HepG2 (cell line): ENCODE measurements at regions not wholly inside any gene's neighbourhood (a gene's known extent, or its start where the extent isn't known, plus 50 kb on each side); places are given as distances from the start of the nearest gene placed in this dataset.

Experiments
- EED ChIP-seq: sonication (generic); formaldehyde crosslinking; IDR thresholded peaks from 2 replicates; pipeline ENCODE4 v1.5.0; 2020; ENCODE audit warnings: mild to moderate bottlenecking, missing genetic modification reagents
- FOXK2 ChIP-seq: fragments of 450-650 bp; IDR thresholded peaks from 2 replicates; pipeline ENCODE4 v1.6.1; 2016
- SP1 ChIP-seq, 2 experiments: fragments of 450-650 bp in 1 of 2; sonication (generic) in 1 of 2; formaldehyde crosslinking in 1 of 2; IDR thresholded peaks; 2 replicates each; pipeline versions ENCODE4 v1.4.0 to v1.6.1; 2016 to 2020; ENCODE audit warnings: missing genetic modification reagents in 1 of 2
- USF2 ChIP-seq, 2 experiments: sonication (generic) in 1 of 2; formaldehyde crosslinking in 1 of 2; IDR thresholded peaks; 2 replicates each; pipeline versions ENCODE4 v1.5.1 to v1.6.1; 2011 to 2020; ENCODE audit warnings: borderline replicate concordance in 1 of 2, low read depth in 1 of 2, low read length in 1 of 2, mild to moderate bottlenecking in 1 of 2, missing genetic modification reagents in 1 of 2, moderate library complexity in 1 of 2
- YY1 ChIP-seq: IDR thresholded peaks from 2 replicates; pipeline ENCODE4 v1.6.1; 2011; ENCODE audit warnings: low read length, low read depth, moderate library complexity, mild to moderate bottlenecking; ENCODE audit not compliant: insufficient read depth, insufficient replicate concordance
- TF ChIP-seq, protein P1 (sequence below): sonication (generic); formaldehyde crosslinking; IDR thresholded peaks from 2 replicates; pipeline ENCODE4 v1.9.0; 2022; ENCODE audit warnings: missing genetic modification reagents, mild to moderate bottlenecking, borderline replicate concordance

DNA sequence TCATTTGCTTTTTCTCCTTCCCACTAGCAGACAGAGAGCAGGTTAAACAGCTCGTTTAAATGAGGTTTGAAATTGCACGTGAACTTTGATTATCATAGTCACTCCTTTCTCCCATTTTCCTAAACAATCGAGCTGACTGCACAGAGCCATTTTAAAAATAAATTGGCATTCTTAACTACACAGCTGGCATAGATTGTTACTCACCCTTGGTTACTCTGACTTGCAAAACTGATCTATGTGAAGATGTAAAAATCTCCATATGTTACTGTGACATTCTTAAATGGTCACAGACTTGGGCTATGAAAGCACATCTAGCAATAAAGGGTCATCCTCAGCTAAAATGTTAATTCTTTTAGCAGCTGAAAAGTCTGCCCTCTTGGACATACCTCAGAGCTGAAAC is 368.5 kb downstream of the DTWD2 start:
- TF ChIP-seq, protein P1, sequence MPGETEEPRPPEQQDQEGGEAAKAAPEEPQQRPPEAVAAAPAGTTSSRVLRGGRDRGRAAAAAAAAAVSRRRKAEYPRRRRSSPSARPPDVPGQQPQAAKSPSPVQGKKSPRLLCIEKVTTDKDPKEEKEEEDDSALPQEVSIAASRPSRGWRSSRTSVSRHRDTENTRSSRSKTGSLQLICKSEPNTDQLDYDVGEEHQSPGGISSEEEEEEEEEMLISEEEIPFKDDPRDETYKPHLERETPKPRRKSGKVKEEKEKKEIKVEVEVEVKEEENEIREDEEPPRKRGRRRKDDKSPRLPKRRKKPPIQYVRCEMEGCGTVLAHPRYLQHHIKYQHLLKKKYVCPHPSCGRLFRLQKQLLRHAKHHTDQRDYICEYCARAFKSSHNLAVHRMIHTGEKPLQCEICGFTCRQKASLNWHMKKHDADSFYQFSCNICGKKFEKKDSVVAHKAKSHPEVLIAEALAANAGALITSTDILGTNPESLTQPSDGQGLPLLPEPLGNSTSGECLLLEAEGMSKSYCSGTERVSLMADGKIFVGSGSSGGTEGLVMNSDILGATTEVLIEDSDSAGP: no peak
- TF ChIP-seq EED (CRISPR knock-in tag): no peak
- TF ChIP-seq FOXK2: no peak
- no peak for TF ChIP-seq YY1
- no peak for TF ChIP-seq USF2 (IDR thresholded peaks at IDR 0.05; ENCODE audit: low read depth, low read length)
- TF ChIP-seq USF2 (CRISPR knock-in tag; IDR thresholded peaks at IDR 0.05; ENCODE audit: borderline replicate concordance): no peak
- TF ChIP-seq SP1 (IDR thresholded peaks at IDR 0.05): no peak
- no peak for TF ChIP-seq SP1 (CRISPR knock-in tag; IDR thresholded peaks at IDR 0.05)
